ENCODE measurements at regions not wholly inside any gene's neighbourhood (a gene's known extent, or its start where the extent isn't known, plus 50 kb on each side); places are given as distances from the start of the nearest gene placed in this dataset.

GRCh38 chr4:63526251-63526650 is 883.0 kb downstream of the TECRL start:
- no peak for TF ChIP-seq CTCF (IDR thresholded peaks at IDR 0.05; ENCODE audit: low read depth, low read length, poor library complexity, severe bottlenecking)
- no peak for TF ChIP-seq EZH2phosphoT487 (IDR thresholded peaks at IDR 0.05; ENCODE audit: borderline replicate concordance, low read length)

Data from DOHH2 (cell line).